ENCODE measurements at regions not wholly inside any gene's neighbourhood (a gene's known extent, or its start where the extent isn't known, plus 50 kb on each side); places are given as distances from the start of the nearest gene placed in this dataset.

DNA sequence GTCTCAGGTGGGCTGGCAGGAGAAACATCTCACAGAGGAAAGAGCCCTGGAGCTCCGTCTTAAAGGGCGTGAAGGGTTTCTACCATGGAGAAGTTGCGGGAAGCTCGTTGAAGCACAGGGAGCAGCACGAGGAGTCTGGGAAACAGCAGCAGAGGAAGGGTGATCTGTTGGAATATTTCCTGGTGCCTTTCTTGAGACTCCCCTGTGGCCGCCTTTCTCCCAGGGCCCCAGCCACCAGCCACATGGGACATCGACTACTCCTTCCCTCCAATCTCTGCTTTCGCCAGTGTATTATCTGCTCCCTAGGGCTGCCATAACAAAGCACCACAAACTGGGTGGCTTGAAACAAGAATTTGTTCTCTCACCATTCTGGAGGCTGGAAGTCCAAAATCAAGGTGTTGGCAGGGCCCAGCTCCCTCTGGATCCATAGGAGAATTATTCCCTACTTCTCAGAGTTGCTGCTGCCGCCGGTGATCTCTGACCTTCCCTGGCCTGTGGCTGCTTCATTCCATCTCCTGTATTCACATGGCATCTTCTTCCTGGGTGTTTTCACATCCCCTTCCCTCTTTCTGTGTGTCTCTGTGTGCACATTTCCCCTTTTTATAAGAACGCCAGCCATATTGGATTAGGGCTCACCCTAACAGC, 152.8 kb upstream of the GSC start:
- no peaks in the 10 kb centered on the region for H3K36me3 ChIP-seq (ENCODE audit: control insufficient read depth in 2 of 3, insufficient read depth in 3 of 3, low read length in 3 of 3)
- FAIRE-seq (no peak), DNase-seq (no peak)
- H3K9me3 ChIP-seq (ENCODE audit: control insufficient read depth in 2 of 3, insufficient read depth in 1 of 3, low read length in 3 of 3), result no peaks in the 10 kb centered on the region
- H3K9ac ChIP-seq (ENCODE audit: low read length in 3 of 3), result no peak overlapping the region
- H3K27me3 ChIP-seq (ENCODE audit: control insufficient read depth, insufficient read depth, low read length), result no peaks in the 10 kb centered on the region
- intact Hi-C loops (cut with DNase I), result no loop called here
- no peak overlapping the region for H3K4me3 ChIP-seq (ENCODE audit: low read length in 3 of 3)
- H3K27ac ChIP-seq (ENCODE audit: low read depth in 2 of 2, low read length in 2 of 2), result no peak overlapping the region
- no peaks in the 10 kb centered on the region for H3K4me1 ChIP-seq (ENCODE audit: control insufficient read depth in 2 of 3, insufficient read depth in 2 of 3, low read depth in 1 of 3, low read length in 3 of 3)
- TF ChIP-seq, protein P1, sequence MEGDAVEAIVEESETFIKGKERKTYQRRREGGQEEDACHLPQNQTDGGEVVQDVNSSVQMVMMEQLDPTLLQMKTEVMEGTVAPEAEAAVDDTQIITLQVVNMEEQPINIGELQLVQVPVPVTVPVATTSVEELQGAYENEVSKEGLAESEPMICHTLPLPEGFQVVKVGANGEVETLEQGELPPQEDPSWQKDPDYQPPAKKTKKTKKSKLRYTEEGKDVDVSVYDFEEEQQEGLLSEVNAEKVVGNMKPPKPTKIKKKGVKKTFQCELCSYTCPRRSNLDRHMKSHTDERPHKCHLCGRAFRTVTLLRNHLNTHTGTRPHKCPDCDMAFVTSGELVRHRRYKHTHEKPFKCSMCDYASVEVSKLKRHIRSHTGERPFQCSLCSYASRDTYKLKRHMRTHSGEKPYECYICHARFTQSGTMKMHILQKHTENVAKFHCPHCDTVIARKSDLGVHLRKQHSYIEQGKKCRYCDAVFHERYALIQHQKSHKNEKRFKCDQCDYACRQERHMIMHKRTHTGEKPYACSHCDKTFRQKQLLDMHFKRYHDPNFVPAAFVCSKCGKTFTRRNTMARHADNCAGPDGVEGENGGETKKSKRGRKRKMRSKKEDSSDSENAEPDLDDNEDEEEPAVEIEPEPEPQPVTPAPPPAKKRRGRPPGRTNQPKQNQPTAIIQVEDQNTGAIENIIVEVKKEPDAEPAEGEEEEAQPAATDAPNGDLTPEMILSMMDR (IDR thresholded peaks at IDR 0.05; ENCODE audit: borderline replicate concordance, extremely low read depth, insufficient read depth), result no peak

DNA sequence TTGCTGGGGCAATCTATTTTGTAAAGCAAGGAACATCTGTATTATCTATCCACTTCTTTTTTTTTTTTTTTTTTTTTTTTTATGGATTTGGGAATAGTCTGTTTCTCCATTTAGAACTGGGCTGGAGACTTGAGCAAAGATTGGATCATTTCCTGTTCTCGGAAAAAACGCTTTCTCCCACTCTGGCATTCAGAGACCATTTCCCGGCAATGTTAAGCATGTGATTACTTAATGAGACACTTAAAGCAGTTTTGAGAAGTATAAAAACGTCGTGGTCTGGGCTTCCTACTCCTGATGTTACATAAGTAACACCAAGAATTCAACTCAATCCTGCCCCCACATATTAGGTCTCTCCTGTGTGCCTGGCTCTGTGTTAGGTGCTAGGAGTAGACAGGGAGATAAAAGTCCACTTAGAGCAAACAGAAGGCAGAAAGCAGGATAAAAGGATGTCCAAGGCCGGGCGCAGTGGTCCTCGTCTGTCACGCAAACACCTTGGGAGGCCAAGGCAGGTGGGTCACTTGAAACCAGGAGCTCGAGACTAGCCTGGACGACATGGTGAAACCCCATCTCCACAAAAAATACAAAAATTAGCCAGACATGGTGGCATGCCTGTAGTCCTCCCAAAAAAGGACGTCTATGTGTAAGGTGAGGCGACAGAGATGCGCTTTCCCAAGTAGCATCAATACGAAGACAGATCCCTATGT, 152.1 kb upstream of the GSC start:
- no peak overlapping the region for H3K9ac ChIP-seq (ENCODE audit: low read length in 3 of 3)
- TF ChIP-seq, protein P1 (IDR thresholded peaks at IDR 0.05; ENCODE audit: borderline replicate concordance, extremely low read depth, insufficient read depth), result no peak
- no peak overlapping the region for H3K4me3 ChIP-seq (ENCODE audit: low read length in 3 of 3)
- H3K27ac ChIP-seq (ENCODE audit: low read depth in 2 of 2, low read length in 2 of 2), result no peak overlapping the region
- H3K4me1 ChIP-seq (ENCODE audit: control insufficient read depth in 2 of 3, insufficient read depth in 2 of 3, low read depth in 1 of 3, low read length in 3 of 3), result no peaks in the 10 kb centered on the region
- DNase-seq (no peak), FAIRE-seq (no peak)
- H3K36me3 ChIP-seq (ENCODE audit: control insufficient read depth in 2 of 3, insufficient read depth in 3 of 3, low read length in 3 of 3), result no peaks in the 10 kb centered on the region
- intact Hi-C loops (cut with DNase I), result no loop called here
- no peaks in the 10 kb centered on the region for H3K27me3 ChIP-seq (ENCODE audit: control insufficient read depth, insufficient read depth, low read length)
- no peaks in the 10 kb centered on the region for H3K9me3 ChIP-seq (ENCODE audit: control insufficient read depth in 2 of 3, insufficient read depth in 1 of 3, low read length in 3 of 3)

DNA sequence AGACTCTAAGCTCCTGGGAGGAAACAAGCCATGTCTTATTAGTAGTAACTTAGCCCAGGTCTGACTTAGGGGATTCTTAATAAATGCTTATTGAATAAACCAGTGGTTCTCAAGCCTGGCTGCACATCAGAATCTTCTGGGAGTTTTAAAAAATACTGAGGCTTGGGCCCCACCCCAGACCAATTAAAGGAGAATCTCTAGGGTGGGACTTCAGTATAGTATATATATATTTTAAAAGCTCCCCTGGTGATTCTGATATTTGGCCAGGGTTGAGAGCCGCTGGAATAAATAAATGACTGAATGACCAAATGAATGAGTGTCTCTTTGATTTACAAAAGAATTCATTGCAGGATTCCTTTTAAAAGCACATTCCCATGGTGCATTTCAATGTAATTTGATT, 151.5 kb upstream of the GSC start:
- TF ChIP-seq, protein P1 (IDR thresholded peaks at IDR 0.05; ENCODE audit: borderline replicate concordance, extremely low read depth, insufficient read depth), result no peak
- Histone ChIP-seq H3K27ac (ENCODE audit: low read depth in 2 of 2, low read length in 2 of 2) (no peak overlapping the region), H3K9ac (ENCODE audit: low read length in 3 of 3) (no peak overlapping the region), H3K4me1 (ENCODE audit: control insufficient read depth in 2 of 3, insufficient read depth in 2 of 3, low read depth in 1 of 3, low read length in 3 of 3) (no peaks in the 10 kb centered on the region), H3K27me3 (ENCODE audit: control insufficient read depth, insufficient read depth, low read length) (no peaks in the 10 kb centered on the region), H3K36me3 (ENCODE audit: control insufficient read depth in 2 of 3, insufficient read depth in 3 of 3, low read length in 3 of 3) (no peaks in the 10 kb centered on the region), H3K4me3 (ENCODE audit: low read length in 3 of 3) (no peak overlapping the region), H3K9me3 (ENCODE audit: control insufficient read depth in 2 of 3, insufficient read depth in 1 of 3, low read length in 3 of 3) (no peaks in the 10 kb centered on the region)
- DNase-seq, result no peak
- no peak for FAIRE-seq
- intact Hi-C loops (cut with DNase I), result no loop called here

Data from kidney (tissue), 13 donors.